DOHH2 (cell line): ENCODE measurements at regions not wholly inside any gene's neighbourhood (a gene's known extent, or its start where the extent isn't known, plus 50 kb on each side); places are given as distances from the start of the nearest gene placed in this dataset.

Experiments
- EZH2phosphoT487 ChIP-seq: fragments of 200-600 bp; sonication (generic); IDR thresholded peaks from 2 replicates; pipeline ENCODE4 v1.6.1; 2017; ENCODE audit warnings: borderline replicate concordance, mild to moderate bottlenecking, antibody characterized with exemption, low read length, moderate library complexity, mixed read lengths
- TF ChIP-seq, protein P1 (sequence below): fragments of 200-600 bp; sonication (generic); IDR thresholded peaks from one replicate; pipeline ENCODE4 v1.5.1; 2014; ENCODE audit warnings: antibody characterized with exemption, mild to moderate bottlenecking, low read depth, low read length; ENCODE audit not compliant: poor library complexity, severe bottlenecking

GRCh38 chr1:106366627-106367319 is 689.7 kb upstream of the PRMT6 start:
- TF ChIP-seq EZH2phosphoT487, result no peak
- TF ChIP-seq, protein P1, sequence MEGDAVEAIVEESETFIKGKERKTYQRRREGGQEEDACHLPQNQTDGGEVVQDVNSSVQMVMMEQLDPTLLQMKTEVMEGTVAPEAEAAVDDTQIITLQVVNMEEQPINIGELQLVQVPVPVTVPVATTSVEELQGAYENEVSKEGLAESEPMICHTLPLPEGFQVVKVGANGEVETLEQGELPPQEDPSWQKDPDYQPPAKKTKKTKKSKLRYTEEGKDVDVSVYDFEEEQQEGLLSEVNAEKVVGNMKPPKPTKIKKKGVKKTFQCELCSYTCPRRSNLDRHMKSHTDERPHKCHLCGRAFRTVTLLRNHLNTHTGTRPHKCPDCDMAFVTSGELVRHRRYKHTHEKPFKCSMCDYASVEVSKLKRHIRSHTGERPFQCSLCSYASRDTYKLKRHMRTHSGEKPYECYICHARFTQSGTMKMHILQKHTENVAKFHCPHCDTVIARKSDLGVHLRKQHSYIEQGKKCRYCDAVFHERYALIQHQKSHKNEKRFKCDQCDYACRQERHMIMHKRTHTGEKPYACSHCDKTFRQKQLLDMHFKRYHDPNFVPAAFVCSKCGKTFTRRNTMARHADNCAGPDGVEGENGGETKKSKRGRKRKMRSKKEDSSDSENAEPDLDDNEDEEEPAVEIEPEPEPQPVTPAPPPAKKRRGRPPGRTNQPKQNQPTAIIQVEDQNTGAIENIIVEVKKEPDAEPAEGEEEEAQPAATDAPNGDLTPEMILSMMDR, result no peak
